ENCODE measurements at regions not wholly inside any gene's neighbourhood (a gene's known extent, or its start where the extent isn't known, plus 50 kb on each side); places are given as distances from the start of the nearest gene placed in this dataset.

- no peaks in the 10 kb centered on the region for H3K36me3 Mint-ChIP-seq (ENCODE audit: low read depth)
- H3K9me3 Mint-ChIP-seq = no peaks in the 10 kb centered on the region
- no peak overlapping the region for H3K27ac Mint-ChIP-seq
These were observed 458.1 kb downstream of the BCL11A start for GRCh38 chr2:60095202-60095815.

GRCh38 chr2:60094450-60094929 is 459.0 kb downstream of the BCL11A start:
- Mint-ChIP-seq H3K4me1 (ENCODE audit: low read depth) (no peaks in the 10 kb centered on the region), H3K27me3 (peaks cover 4% of the 10 kb centered on the region), H3K36me3 (ENCODE audit: low read depth) (no peaks in the 10 kb centered on the region), H3K4me3 (no peak overlapping the region), H3K27ac (no peak overlapping the region), H3K9me3 (no peaks in the 10 kb centered on the region)

More at GRCh38 chr2:60095202-60095815, 458.1 kb downstream of the BCL11A start:
- peaks cover 4% of the 10 kb centered on the region for H3K27me3 Mint-ChIP-seq
- no peaks in the 10 kb centered on the region for H3K4me1 Mint-ChIP-seq (ENCODE audit: low read depth)
- H3K4me3 Mint-ChIP-seq = no peak overlapping the region

- Mint-ChIP-seq H3K9me3 (no peaks in the 10 kb centered on the region), H3K27ac (no peak overlapping the region), H3K4me1 (ENCODE audit: low read depth) (no peaks in the 10 kb centered on the region)
These were observed 460.7 kb downstream of the BCL11A start for GRCh38 chr2:60092781-60093180.

GRCh38 chr2:60091894-60092293 is 461.6 kb downstream of the BCL11A start:
- Mint-ChIP-seq H3K4me3 (no peak overlapping the region), H3K36me3 (ENCODE audit: low read depth) (no peaks in the 10 kb centered on the region)

More at GRCh38 chr2:60092781-60093180, 460.7 kb downstream of the BCL11A start:
- Mint-ChIP-seq H3K36me3 (ENCODE audit: low read depth) (no peaks in the 10 kb centered on the region), H3K27me3 (no peaks in the 10 kb centered on the region), H3K4me3 (no peak overlapping the region)

GRCh38 chr2:60091266-60091665 is 462.2 kb downstream of the BCL11A start:
- Mint-ChIP-seq H3K4me1 (ENCODE audit: low read depth) (no peaks in the 10 kb centered on the region), H3K9me3 (no peaks in the 10 kb centered on the region), H3K4me3 (no peak overlapping the region), H3K27ac (no peak overlapping the region), H3K36me3 (ENCODE audit: low read depth) (no peaks in the 10 kb centered on the region), H3K27me3 (no peaks in the 10 kb centered on the region)

More at GRCh38 chr2:60091894-60092293, 461.6 kb downstream of the BCL11A start:
- Mint-ChIP-seq H3K9me3 (no peaks in the 10 kb centered on the region), H3K27ac (no peak overlapping the region), H3K4me1 (ENCODE audit: low read depth) (no peaks in the 10 kb centered on the region), H3K27me3 (no peaks in the 10 kb centered on the region)

GRCh38 chr2:60079562-60079961 is 473.9 kb downstream of the BCL11A start:
- Mint-ChIP-seq H3K36me3 (ENCODE audit: low read depth) (no peaks in the 10 kb centered on the region), H3K9me3 (no peaks in the 10 kb centered on the region), H3K27ac (no peak overlapping the region), H3K4me1 (ENCODE audit: low read depth) (no peaks in the 10 kb centered on the region), H3K27me3 (no peaks in the 10 kb centered on the region), H3K4me3 (no peak overlapping the region)

GRCh38 chr2:60075048-60075447 is 478.4 kb downstream of the BCL11A start:
- H3K27ac Mint-ChIP-seq = no peak overlapping the region
- no peaks in the 10 kb centered on the region for H3K9me3 Mint-ChIP-seq
- H3K36me3 Mint-ChIP-seq (ENCODE audit: low read depth) = no peaks in the 10 kb centered on the region
- H3K4me3 Mint-ChIP-seq = no peak overlapping the region
- H3K27me3 Mint-ChIP-seq = no peaks in the 10 kb centered on the region
- H3K4me1 Mint-ChIP-seq (ENCODE audit: low read depth) = no peaks in the 10 kb centered on the region

- H3K4me3 Mint-ChIP-seq = no peak overlapping the region
- H3K27me3 Mint-ChIP-seq = no peaks in the 10 kb centered on the region
- H3K9me3 Mint-ChIP-seq = no peaks in the 10 kb centered on the region
- H3K27ac Mint-ChIP-seq = no peak overlapping the region
- H3K36me3 Mint-ChIP-seq (ENCODE audit: low read depth) = no peaks in the 10 kb centered on the region
- H3K4me1 Mint-ChIP-seq (ENCODE audit: low read depth) = no peaks in the 10 kb centered on the region
These were observed 480.3 kb downstream of the BCL11A start for GRCh38 chr2:60073201-60073600.

GRCh38 chr2:60072609-60073008 is 480.8 kb downstream of the BCL11A start:
- no peak overlapping the region for H3K27ac Mint-ChIP-seq
- H3K27me3 Mint-ChIP-seq = no peaks in the 10 kb centered on the region
- no peaks in the 10 kb centered on the region for H3K4me1 Mint-ChIP-seq (ENCODE audit: low read depth)
- no peaks in the 10 kb centered on the region for H3K9me3 Mint-ChIP-seq
- no peak overlapping the region for H3K4me3 Mint-ChIP-seq
- no peaks in the 10 kb centered on the region for H3K36me3 Mint-ChIP-seq (ENCODE audit: low read depth)

GRCh38 chr2:60071490-60071831 is 482.0 kb downstream of the BCL11A start:
- Mint-ChIP-seq H3K4me1 (ENCODE audit: low read depth) (no peaks in the 10 kb centered on the region), H3K27ac (no peak overlapping the region), H3K4me3 (no peak overlapping the region), H3K27me3 (no peaks in the 10 kb centered on the region), H3K36me3 (ENCODE audit: low read depth) (no peaks in the 10 kb centered on the region), H3K9me3 (no peaks in the 10 kb centered on the region)

- H3K4me1 Mint-ChIP-seq (ENCODE audit: low read depth) = no peaks in the 10 kb centered on the region
- no peak overlapping the region for H3K27ac Mint-ChIP-seq
- no peaks in the 10 kb centered on the region for H3K9me3 Mint-ChIP-seq
- H3K4me3 Mint-ChIP-seq = no peak overlapping the region
- no peaks in the 10 kb centered on the region for H3K27me3 Mint-ChIP-seq
- H3K36me3 Mint-ChIP-seq (ENCODE audit: low read depth) = no peaks in the 10 kb centered on the region
These were observed 482.5 kb downstream of the BCL11A start for GRCh38 chr2:60070736-60071489.

GRCh38 chr2:60070196-60070595 is 483.3 kb downstream of the BCL11A start:
- Mint-ChIP-seq H3K36me3 (ENCODE audit: low read depth) (no peaks in the 10 kb centered on the region), H3K27ac (no peak overlapping the region), H3K4me1 (ENCODE audit: low read depth) (no peaks in the 10 kb centered on the region), H3K27me3 (no peaks in the 10 kb centered on the region), H3K4me3 (no peak overlapping the region), H3K9me3 (no peaks in the 10 kb centered on the region)

GRCh38 chr2:60068755-60069154 is 484.7 kb downstream of the BCL11A start:
- Mint-ChIP-seq H3K9me3 (no peaks in the 10 kb centered on the region), H3K27ac (no peak overlapping the region), H3K4me3 (no peak overlapping the region), H3K4me1 (ENCODE audit: low read depth) (no peaks in the 10 kb centered on the region), H3K36me3 (ENCODE audit: low read depth) (no peaks in the 10 kb centered on the region), H3K27me3 (no peaks in the 10 kb centered on the region)

GRCh38 chr2:60067006-60067405 is 486.4 kb downstream of the BCL11A start:
- Mint-ChIP-seq H3K9me3 (no peaks in the 10 kb centered on the region), H3K4me3 (no peak overlapping the region), H3K27ac (no peak overlapping the region), H3K36me3 (ENCODE audit: low read depth) (no peaks in the 10 kb centered on the region), H3K4me1 (ENCODE audit: low read depth) (no peaks in the 10 kb centered on the region), H3K27me3 (no peaks in the 10 kb centered on the region)

GRCh38 chr2:60066096-60066839 is 487.2 kb downstream of the BCL11A start:
- no peaks in the 10 kb centered on the region for H3K9me3 Mint-ChIP-seq
- no peak overlapping the region for H3K4me3 Mint-ChIP-seq
- H3K4me1 Mint-ChIP-seq (ENCODE audit: low read depth) = no peaks in the 10 kb centered on the region
- no peak overlapping the region for H3K27ac Mint-ChIP-seq
- no peaks in the 10 kb centered on the region for H3K36me3 Mint-ChIP-seq (ENCODE audit: low read depth)
- no peaks in the 10 kb centered on the region for H3K27me3 Mint-ChIP-seq
